ENCODE measurements at regions not wholly inside any gene's neighbourhood (a gene's known extent, or its start where the extent isn't known, plus 50 kb on each side); places are given as distances from the start of the nearest gene placed in this dataset.

GRCh38 chr1:218024211-218024720 is 260.8 kb upstream of the RRP15 start:
- H3K36me3 Mint-ChIP-seq (ENCODE audit: low read depth): no peaks in the 10 kb centered on the region
- no peak for TF ChIP-seq CTCF (conservative IDR thresholded peaks at IDR 0.05)
- no peak for DNase-seq (ENCODE audit: low read depth, low spot score)
- no peaks in the 10 kb centered on the region for H3K4me1 Mint-ChIP-seq
- no peak overlapping the region for H3K4me3 Mint-ChIP-seq
- H3K27ac Mint-ChIP-seq (ENCODE audit: unreplicated experiment): no peak overlapping the region
- peaks cover 2% of the 10 kb centered on the region for H3K9me3 Mint-ChIP-seq
- H3K27me3 Mint-ChIP-seq (ENCODE audit: low read depth): no peaks in the 10 kb centered on the region

- no peaks in the 10 kb centered on the region for H3K36me3 Mint-ChIP-seq (ENCODE audit: low read depth)
- H3K27ac Mint-ChIP-seq (ENCODE audit: unreplicated experiment): no peak overlapping the region
- peaks cover 2% of the 10 kb centered on the region for H3K9me3 Mint-ChIP-seq
- H3K4me3 Mint-ChIP-seq: no peak overlapping the region
- no peaks in the 10 kb centered on the region for H3K27me3 Mint-ChIP-seq (ENCODE audit: low read depth)
- H3K4me1 Mint-ChIP-seq: peaks cover 2% of the 10 kb centered on the region
- no peak for DNase-seq (ENCODE audit: low read depth, low spot score)
- no peak for TF ChIP-seq CTCF (conservative IDR thresholded peaks at IDR 0.05)
These were observed 259.6 kb upstream of the RRP15 start for GRCh38 chr1:218025454-218025853.

DNA sequence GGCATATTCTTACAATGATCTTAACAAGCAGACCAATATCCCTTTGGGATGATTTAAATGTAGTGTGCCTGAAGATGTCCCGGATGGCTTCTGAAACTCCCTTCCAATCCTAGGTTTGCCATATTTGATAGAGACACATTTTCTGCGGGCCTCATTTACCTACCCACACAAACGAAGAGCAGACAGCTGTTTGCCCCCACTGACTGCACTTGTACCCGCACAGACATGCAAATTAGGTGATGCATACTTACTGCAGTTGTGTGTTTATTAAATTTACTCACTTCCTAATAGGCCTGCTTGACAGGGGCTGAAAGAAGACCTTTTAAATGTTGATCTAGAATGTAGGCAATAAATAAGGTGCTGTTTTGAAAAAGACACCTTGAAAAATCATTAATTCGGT is 257.9 kb upstream of the RRP15 start:
- H3K9me3 Mint-ChIP-seq: peaks cover 2% of the 10 kb centered on the region
- DNase-seq (ENCODE audit: low read depth, low spot score): no peak
- no peaks in the 10 kb centered on the region for H3K27me3 Mint-ChIP-seq (ENCODE audit: low read depth)
- TF ChIP-seq CTCF (conservative IDR thresholded peaks at IDR 0.05): no peak
- no peak overlapping the region for H3K4me3 Mint-ChIP-seq
- H3K27ac Mint-ChIP-seq (ENCODE audit: unreplicated experiment): no peak overlapping the region
- H3K36me3 Mint-ChIP-seq (ENCODE audit: low read depth): no peaks in the 10 kb centered on the region
- H3K4me1 Mint-ChIP-seq: peaks cover 19% of the 10 kb centered on the region

- no peaks in the 10 kb centered on the region for H3K36me3 Mint-ChIP-seq (ENCODE audit: low read depth)
- H3K4me1 Mint-ChIP-seq: peaks cover 44% of the 10 kb centered on the region
- H3K4me3 Mint-ChIP-seq: no peak overlapping the region
- H3K27me3 Mint-ChIP-seq (ENCODE audit: low read depth): no peaks in the 10 kb centered on the region
- no peaks in the 10 kb centered on the region for H3K9me3 Mint-ChIP-seq
- no peak overlapping the region for H3K27ac Mint-ChIP-seq (ENCODE audit: unreplicated experiment)
- DNase-seq (ENCODE audit: low read depth, low spot score): no peak
- TF ChIP-seq CTCF (conservative IDR thresholded peaks at IDR 0.05): no peak
These were observed 254.2 kb upstream of the RRP15 start for GRCh38 chr1:218030846-218031245.

DNA sequence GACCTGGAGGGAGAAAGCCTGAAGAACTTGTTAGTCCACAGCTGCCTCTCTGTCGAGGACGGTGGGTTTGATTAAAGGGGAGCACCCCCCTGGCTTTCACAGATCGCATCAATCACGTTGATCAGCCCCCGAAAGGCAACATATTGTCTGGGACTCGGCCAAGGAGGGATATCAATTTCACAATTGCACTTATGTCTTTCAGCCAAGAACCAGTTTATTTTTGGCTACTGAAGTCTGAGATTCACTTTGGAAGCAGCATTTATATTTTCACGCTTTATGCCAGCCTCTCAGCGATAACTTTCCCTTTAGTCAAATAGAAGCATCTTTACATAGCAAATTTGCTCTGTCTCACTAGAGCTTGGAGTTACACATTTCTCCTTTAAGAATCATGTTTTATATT is 253.2 kb upstream of the RRP15 start:
- Mint-ChIP-seq H3K9me3 (no peaks in the 10 kb centered on the region), H3K4me3 (peak overlapping the region; percentile 55), H3K36me3 (ENCODE audit: low read depth) (no peaks in the 10 kb centered on the region), H3K27ac (ENCODE audit: unreplicated experiment) (no peak overlapping the region), H3K4me1 (peaks cover 44% of the 10 kb centered on the region), H3K27me3 (ENCODE audit: low read depth) (no peaks in the 10 kb centered on the region)
- DNase-seq (ENCODE audit: low read depth, low spot score): no peak
- no peak for TF ChIP-seq CTCF (conservative IDR thresholded peaks at IDR 0.05)

DNA sequence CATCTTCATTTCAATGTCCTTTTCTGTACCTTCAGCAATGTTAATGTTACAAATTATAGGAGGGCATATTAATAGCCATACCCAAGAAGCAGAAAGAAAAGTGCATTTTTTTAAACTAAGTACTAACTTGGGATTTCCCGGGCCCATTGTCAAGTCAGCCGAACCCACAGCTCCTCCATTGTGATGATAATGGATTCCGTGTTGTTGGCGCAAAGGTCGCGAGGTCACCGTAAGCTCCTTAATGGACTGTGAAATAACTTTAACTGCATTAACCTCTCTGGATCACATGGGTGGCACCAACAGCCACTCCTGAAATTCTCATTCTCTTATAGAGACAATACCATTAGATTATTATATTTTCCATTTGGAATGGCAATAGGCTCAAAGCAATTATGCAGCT is 250.6 kb upstream of the RRP15 start:
- no peak for TF ChIP-seq CTCF (conservative IDR thresholded peaks at IDR 0.05)
- Mint-ChIP-seq H3K36me3 (ENCODE audit: low read depth) (no peaks in the 10 kb centered on the region), H3K4me1 (peaks cover 44% of the 10 kb centered on the region), H3K9me3 (peaks cover 2% of the 10 kb centered on the region), H3K4me3 (peak overlapping the region; percentile 6), H3K27me3 (ENCODE audit: low read depth) (no peaks in the 10 kb centered on the region), H3K27ac (ENCODE audit: unreplicated experiment) (no peak overlapping the region)
- DNase-seq (ENCODE audit: low read depth, low spot score): peak; percentile 22
